Astrocyte (in vitro differentiated cells and primary cell): ENCODE measurements at regions not wholly inside any gene's neighbourhood (a gene's known extent, or its start where the extent isn't known, plus 50 kb on each side); places are given as distances from the start of the nearest gene placed in this dataset.
"Not testable (repeated sequence)": the region's sequence is repeated elsewhere in the genome, so short reads cannot be mapped to it uniquely, and the experiment has no call there.

Experiments used
- DNase-seq: peaks from one replicate; pipeline ENCODE4 v3.0.0-alpha.2; 2010; ENCODE audit warnings: low read depth
- FAIRE-seq: peaks from 2 replicates; lab custom pipeline; 2011; peaks lifted over from hg19 to GRCh38; lab: Jason Lieb, UNC
- H2AFZ ChIP-seq: 2 replicates; pipeline ENCODE4 v1.6.0; 2012; ENCODE audit warnings: low read depth, low read length, inconsistent platforms
- H3K27ac ChIP-seq: 2 replicates; pipeline ENCODE4 v1.5.1; 2011; ENCODE audit warnings: low read depth, low read length, inconsistent platforms
- H3K27me3 ChIP-seq: 2 replicates; pipeline ENCODE4 v1.6.0; 2011; ENCODE audit warnings: low read length, inconsistent platforms; ENCODE audit not compliant: insufficient read depth
- H3K36me3 ChIP-seq: 2 replicates; pipeline ENCODE4 v1.5.1; 2011; ENCODE audit warnings: low read length, inconsistent platforms; ENCODE audit not compliant: insufficient read depth
- H3K4me1 ChIP-seq: 2 replicates; pipeline ENCODE4 v1.5.1; 2011; ENCODE audit warnings: low read length, inconsistent platforms; ENCODE audit not compliant: insufficient read depth
- H3K4me2 ChIP-seq: 2 replicates; pipeline ENCODE4 v1.6.0; 2012; ENCODE audit warnings: low read length, inconsistent platforms
- H3K4me3 ChIP-seq: 2 replicates; pipeline ENCODE4 v1.5.1; 2011; ENCODE audit warnings: low read depth, mild to moderate bottlenecking, low read length, inconsistent platforms; ENCODE audit not compliant: insufficient read depth
- H3K79me2 ChIP-seq: 2 replicates; pipeline ENCODE4 v1.6.0; 2012; ENCODE audit warnings: mild to moderate bottlenecking, low read length, inconsistent platforms; ENCODE audit not compliant: insufficient read depth
- H3K9ac ChIP-seq: 2 replicates; pipeline ENCODE4 v1.6.0; 2012; ENCODE audit warnings: mild to moderate bottlenecking, low read length, inconsistent platforms
- H3K9me3 ChIP-seq: 2 replicates; pipeline ENCODE4 v1.5.1; 2012; ENCODE audit warnings: low read depth, mild to moderate bottlenecking, low read length, inconsistent platforms; ENCODE audit not compliant: insufficient read depth
- H4K20me1 ChIP-seq: 2 replicates; pipeline ENCODE4 v1.6.0; 2012; ENCODE audit warnings: low read length, inconsistent platforms; ENCODE audit not compliant: insufficient read depth
- H3K27ac Mint-ChIP-seq: one replicate; pipeline ENCODE4 v1.8.0; 2021; ENCODE audit warnings: mild to moderate bottlenecking, mixed read lengths; ENCODE audit not compliant: unreplicated experiment
- H3K27me3 Mint-ChIP-seq: one replicate; pipeline ENCODE4 v1.8.0; 2021; ENCODE audit warnings: low read depth, mixed read lengths; ENCODE audit not compliant: unreplicated experiment
- H3K36me3 Mint-ChIP-seq: one replicate; pipeline ENCODE4 v1.8.0; 2021; ENCODE audit warnings: low read depth, mixed read lengths; ENCODE audit not compliant: unreplicated experiment
- H3K4me1 Mint-ChIP-seq: one replicate; pipeline ENCODE4 v1.8.0; 2021; ENCODE audit warnings: low read depth, mixed read lengths; ENCODE audit not compliant: unreplicated experiment
- H3K4me3 Mint-ChIP-seq: one replicate; pipeline ENCODE4 v1.8.0; 2021; ENCODE audit warnings: mild to moderate bottlenecking, moderate library complexity, mixed read lengths; ENCODE audit not compliant: unreplicated experiment
- H3K9me3 Mint-ChIP-seq: one replicate; pipeline ENCODE4 v1.8.0; 2021; ENCODE audit warnings: mild to moderate bottlenecking, mixed read lengths; ENCODE audit not compliant: unreplicated experiment
- EZH2 ChIP-seq: IDR thresholded peaks from 2 replicates; pipeline ENCODE4 v1.6.1; 2012; ENCODE audit warnings: mild to moderate bottlenecking, low read length, inconsistent platforms; ENCODE audit not compliant: insufficient read depth
- TF ChIP-seq, protein P1 (sequence below): IDR thresholded peaks from 2 replicates; pipeline ENCODE4 v1.5.1; 2011; ENCODE audit warnings: low read depth, mild to moderate bottlenecking, inconsistent platforms, low read length, moderate library complexity; ENCODE audit not compliant: insufficient read depth

DNA sequence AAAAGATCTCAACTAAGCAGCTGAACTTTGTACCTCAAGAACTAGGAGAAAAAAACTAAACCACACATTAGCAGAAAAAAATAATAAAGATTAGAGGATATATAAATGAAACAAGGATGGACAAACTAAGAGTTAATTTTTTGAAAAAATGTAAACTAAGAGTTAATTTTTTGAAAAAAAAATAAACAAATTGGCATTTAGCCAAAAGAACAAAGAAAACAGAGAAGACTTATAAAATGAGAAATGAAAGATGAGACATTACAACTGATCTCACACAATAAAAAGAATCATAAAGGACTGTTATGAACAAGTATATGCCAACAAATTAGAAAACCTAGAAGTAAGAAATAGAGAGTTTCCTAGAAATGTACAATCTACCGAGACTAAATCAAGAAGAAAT, 859.2 kb upstream of the GYPC start:
- no peaks in the 10 kb centered on the region for H3K36me3 ChIP-seq
- no peak overlapping the region for H3K4me2 ChIP-seq
- Mint-ChIP-seq H3K27ac (no peak overlapping the region), H3K36me3 (peaks cover 2% of the 10 kb centered on the region), H3K4me3 (no peak overlapping the region), H3K27me3 (no peaks in the 10 kb centered on the region), H3K4me1 (no peaks in the 10 kb centered on the region), H3K9me3 (peaks cover 4% of the 10 kb centered on the region)
- no peak overlapping the region for H3K27ac ChIP-seq
- no peak for TF ChIP-seq EZH2
- TF ChIP-seq, protein P1, sequence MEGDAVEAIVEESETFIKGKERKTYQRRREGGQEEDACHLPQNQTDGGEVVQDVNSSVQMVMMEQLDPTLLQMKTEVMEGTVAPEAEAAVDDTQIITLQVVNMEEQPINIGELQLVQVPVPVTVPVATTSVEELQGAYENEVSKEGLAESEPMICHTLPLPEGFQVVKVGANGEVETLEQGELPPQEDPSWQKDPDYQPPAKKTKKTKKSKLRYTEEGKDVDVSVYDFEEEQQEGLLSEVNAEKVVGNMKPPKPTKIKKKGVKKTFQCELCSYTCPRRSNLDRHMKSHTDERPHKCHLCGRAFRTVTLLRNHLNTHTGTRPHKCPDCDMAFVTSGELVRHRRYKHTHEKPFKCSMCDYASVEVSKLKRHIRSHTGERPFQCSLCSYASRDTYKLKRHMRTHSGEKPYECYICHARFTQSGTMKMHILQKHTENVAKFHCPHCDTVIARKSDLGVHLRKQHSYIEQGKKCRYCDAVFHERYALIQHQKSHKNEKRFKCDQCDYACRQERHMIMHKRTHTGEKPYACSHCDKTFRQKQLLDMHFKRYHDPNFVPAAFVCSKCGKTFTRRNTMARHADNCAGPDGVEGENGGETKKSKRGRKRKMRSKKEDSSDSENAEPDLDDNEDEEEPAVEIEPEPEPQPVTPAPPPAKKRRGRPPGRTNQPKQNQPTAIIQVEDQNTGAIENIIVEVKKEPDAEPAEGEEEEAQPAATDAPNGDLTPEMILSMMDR: no peak
- no peak overlapping the region for H3K9ac ChIP-seq
- no peak for DNase-seq
- no peak overlapping the region for H2AFZ ChIP-seq
- H3K4me3 ChIP-seq: no peak overlapping the region
- no peaks in the 10 kb centered on the region for H3K27me3 ChIP-seq
- FAIRE-seq: no peak
- peaks cover 2% of the 10 kb centered on the region for H3K9me3 ChIP-seq
- no peaks in the 10 kb centered on the region for H3K79me2 ChIP-seq
- no peaks in the 10 kb centered on the region for H3K4me1 ChIP-seq
- no peaks in the 10 kb centered on the region for H4K20me1 ChIP-seq

DNA sequence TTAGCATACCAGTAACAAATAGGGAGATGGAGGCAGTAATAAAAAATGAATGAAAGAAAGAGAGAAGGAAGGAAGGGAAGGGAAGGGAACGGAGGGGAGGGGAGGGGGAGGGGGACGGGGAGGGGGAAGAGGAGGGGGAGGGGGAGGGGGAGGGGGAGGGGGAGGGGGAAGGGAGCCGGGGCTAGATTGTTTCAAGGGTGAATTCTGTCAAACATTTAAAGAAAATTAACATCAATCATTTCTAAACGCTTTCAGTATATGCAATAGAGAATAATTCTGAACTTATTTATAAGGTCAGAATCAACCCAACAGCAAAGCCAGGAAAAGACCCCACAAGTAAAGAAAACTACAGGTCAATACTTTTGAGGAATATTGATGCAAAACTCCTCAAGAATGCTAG, 858.8 kb upstream of the GYPC start:
- Histone ChIP-seq H3K4me2 (no peak overlapping the region), H3K27ac (no peak overlapping the region), H3K4me3 (no peak overlapping the region), H4K20me1 (no peaks in the 10 kb centered on the region), H2AFZ (no peak overlapping the region), H3K36me3 (no peaks in the 10 kb centered on the region), H3K9ac (no peak overlapping the region), H3K9me3 (no peaks in the 10 kb centered on the region), H3K79me2 (no peaks in the 10 kb centered on the region), H3K27me3 (no peaks in the 10 kb centered on the region), H3K4me1 (no peaks in the 10 kb centered on the region)
- FAIRE-seq (no peak), DNase-seq (no peak)
- no peaks in the 10 kb centered on the region for H3K4me1 Mint-ChIP-seq
- H3K27ac Mint-ChIP-seq: no peak overlapping the region
- peaks cover 2% of the 10 kb centered on the region for H3K36me3 Mint-ChIP-seq
- peaks cover 4% of the 10 kb centered on the region for H3K9me3 Mint-ChIP-seq
- H3K27me3 Mint-ChIP-seq: no peaks in the 10 kb centered on the region
- no peak overlapping the region for H3K4me3 Mint-ChIP-seq
- TF ChIP-seq EZH2: no peak
- TF ChIP-seq, protein P1: no peak

DNA sequence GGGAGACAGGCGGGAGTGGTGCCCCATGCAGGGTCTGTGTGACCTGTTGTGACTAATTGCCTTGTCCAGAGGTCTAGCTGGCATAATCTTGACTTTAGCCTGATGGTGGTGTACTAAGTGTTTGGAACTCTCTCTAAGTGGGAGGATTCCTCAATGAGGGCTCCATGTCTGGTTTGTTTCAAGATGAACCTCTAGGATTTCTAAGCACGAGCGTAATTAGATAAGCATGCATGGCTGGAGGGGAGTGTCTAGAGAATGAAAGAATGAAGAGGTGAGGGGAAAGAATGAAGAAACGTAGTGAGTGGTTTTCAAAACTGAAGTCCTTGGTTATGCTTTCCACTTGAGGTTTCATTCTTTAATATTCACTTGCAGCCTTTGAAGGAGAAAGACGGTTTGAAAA, 833.2 kb upstream of the GYPC start:
- no peaks in the 10 kb centered on the region for H3K27me3 Mint-ChIP-seq
- Histone ChIP-seq H3K36me3 (no peaks in the 10 kb centered on the region), H3K27me3 (no peaks in the 10 kb centered on the region), H3K4me3 (no peak overlapping the region), H4K20me1 (no peaks in the 10 kb centered on the region), H3K9me3 (peaks cover 3% of the 10 kb centered on the region), H3K27ac (no peak overlapping the region), H3K4me1 (no peaks in the 10 kb centered on the region), H3K4me2 (no peak overlapping the region), H3K9ac (no peak overlapping the region), H3K79me2 (no peaks in the 10 kb centered on the region), H2AFZ (no peak overlapping the region)
- H3K27ac Mint-ChIP-seq: no peak overlapping the region
- FAIRE-seq (no peak), DNase-seq (no peak)
- H3K4me1 Mint-ChIP-seq: no peaks in the 10 kb centered on the region
- no peak overlapping the region for H3K4me3 Mint-ChIP-seq
- H3K9me3 Mint-ChIP-seq: no peaks in the 10 kb centered on the region
- no peak for TF ChIP-seq EZH2
- H3K36me3 Mint-ChIP-seq: no peaks in the 10 kb centered on the region

DNA sequence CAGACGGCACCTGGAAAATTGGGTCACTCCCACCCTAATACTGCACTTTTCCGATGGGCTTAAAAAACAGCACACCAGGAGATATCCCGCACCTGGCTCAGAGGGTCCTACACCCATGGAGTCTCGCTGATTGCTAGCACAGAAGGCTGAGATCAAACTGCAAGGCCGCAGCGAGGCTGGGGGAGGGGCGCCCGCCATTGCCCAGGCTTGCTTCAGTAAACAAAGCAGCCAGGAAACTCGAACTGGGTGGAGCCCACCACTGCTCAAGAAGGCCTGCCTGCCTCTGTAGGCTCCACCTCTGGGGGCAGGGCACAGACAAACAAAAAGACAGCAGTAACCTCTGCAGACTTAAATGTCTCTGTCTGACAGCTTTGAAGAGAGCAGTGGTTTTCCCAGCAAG, 830.2 kb upstream of the GYPC start:
- H3K36me3 Mint-ChIP-seq: not testable (repeated sequence)

More for the DNA sequence above, 830.2 kb upstream of the GYPC start:
- not testable (repeated sequence) for H3K36me3 ChIP-seq, H3K9me3 Mint-ChIP-seq, H3K27ac Mint-ChIP-seq, H3K4me1 Mint-ChIP-seq, H3K9me3 ChIP-seq, H3K27ac ChIP-seq, H3K27me3 ChIP-seq, FAIRE-seq, H4K20me1 ChIP-seq, H3K4me3 Mint-ChIP-seq, H3K27me3 Mint-ChIP-seq, H3K4me1 ChIP-seq, H3K79me2 ChIP-seq, H2AFZ ChIP-seq, H3K9ac ChIP-seq, DNase-seq, H3K4me2 ChIP-seq, H3K4me3 ChIP-seq
